Inflammatory macrophage (primary cell): ENCODE measurements at regions not wholly inside any gene's neighbourhood (a gene's known extent, or its start where the extent isn't known, plus 50 kb on each side); places are given as distances from the start of the nearest gene placed in this dataset.
A peak's percentile ranks its signal among the peaks of the same experiment; 100 is the strongest.

ENCODE experiments used
- DNase-seq, 2 donors: peaks; one replicate each; pipeline ENCODE4 v3.0.0-alpha.2; 2020 to 2022

- DNase-seq, result no peak
These were observed 190.7 kb downstream of the NEDD1 start for GRCh38 chr12:97097734-97098133.

GRCh38 chr12:97109441-97109840 lies 202.4 kb downstream of the NEDD1 start:
- DNase-seq, result no peak

GRCh38 chr12:97112136-97112535 lies 205.1 kb downstream of the NEDD1 start:
- DNase-seq, result no peak

- DNase-seq, result no peak
These were observed 211.8 kb downstream of the NEDD1 start for GRCh38 chr12:97118796-97119375.

GRCh38 chr12:97127061-97127460 lies 220.0 kb downstream of the NEDD1 start:
- no peak for DNase-seq

GRCh38 chr12:97131220-97131981 lies 224.3 kb downstream of the NEDD1 start:
- DNase-seq, result no peak

- DNase-seq, result no peak
These were observed 225.2 kb downstream of the NEDD1 start for GRCh38 chr12:97132270-97132669.

GRCh38 chr12:97134495-97134894 lies 227.4 kb downstream of the NEDD1 start:
- DNase-seq, result no peak

- DNase-seq, result no peak
These were observed 233.3 kb downstream of the NEDD1 start for GRCh38 chr12:97140355-97140754.

GRCh38 chr12:97142737-97143410 lies 235.8 kb downstream of the NEDD1 start:
- no peak for DNase-seq

- peak; percentile 70 to 79 for DNase-seq
These were observed 242.0 kb downstream of the NEDD1 start for GRCh38 chr12:97148941-97149559.

- no peak for DNase-seq
These were observed 244.4 kb downstream of the NEDD1 start for GRCh38 chr12:97151481-97151880.

GRCh38 chr12:97159377-97159776 lies 252.3 kb downstream of the NEDD1 start:
- no peak for DNase-seq

GRCh38 chr12:97160277-97160676 lies 253.2 kb downstream of the NEDD1 start:
- DNase-seq, result no peak

GRCh38 chr12:97162173-97162572 lies 255.1 kb downstream of the NEDD1 start:
- no peak for DNase-seq

GRCh38 chr12:97164936-97165335 lies 257.9 kb downstream of the NEDD1 start:
- no peak for DNase-seq

GRCh38 chr12:97167598-97167997 lies 260.5 kb downstream of the NEDD1 start:
- peak; percentile 4 to 13 for DNase-seq

GRCh38 chr12:97168804-97169203 lies 261.7 kb downstream of the NEDD1 start:
- DNase-seq, result no peak

GRCh38 chr12:97169889-97170567 lies 263.0 kb downstream of the NEDD1 start:
- DNase-seq, result no peak

GRCh38 chr12:97173688-97174410 lies 266.8 kb downstream of the NEDD1 start:
- DNase-seq, result no peak

GRCh38 chr12:97177481-97177880 lies 270.4 kb downstream of the NEDD1 start:
- DNase-seq, result no peak
